T1000 (cell line): ENCODE measurements at regions not wholly inside any gene's neighbourhood (a gene's known extent, or its start where the extent isn't known, plus 50 kb on each side); places are given as distances from the start of the nearest gene placed in this dataset.

Experiments
- DNase-seq: peaks from one replicate; lab custom pipeline; 2025; ENCODE audit warnings: mixed read lengths; lab: John Stamatoyannopoulos, UW

DNA sequence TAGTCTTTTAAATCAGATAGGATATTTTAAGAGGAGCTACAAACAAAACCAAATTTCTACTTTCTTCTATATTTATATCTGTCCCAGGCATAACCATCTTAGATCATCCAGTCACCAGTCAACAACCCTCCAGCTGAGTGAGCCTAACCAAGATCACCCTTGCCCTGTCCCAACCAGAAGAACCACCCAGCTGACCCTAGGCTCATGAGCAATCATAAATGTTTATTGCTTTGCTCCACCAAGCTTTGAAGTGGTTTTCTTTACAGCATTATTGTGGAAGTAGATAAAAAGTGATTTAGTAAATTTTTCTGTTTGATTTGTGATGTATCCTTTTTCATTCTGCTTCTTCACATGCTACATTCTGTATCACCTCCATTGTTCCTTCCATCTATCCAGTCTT is 167.2 kb upstream of the PIEZO2 start:
- DNase-seq = no peak

DNA sequence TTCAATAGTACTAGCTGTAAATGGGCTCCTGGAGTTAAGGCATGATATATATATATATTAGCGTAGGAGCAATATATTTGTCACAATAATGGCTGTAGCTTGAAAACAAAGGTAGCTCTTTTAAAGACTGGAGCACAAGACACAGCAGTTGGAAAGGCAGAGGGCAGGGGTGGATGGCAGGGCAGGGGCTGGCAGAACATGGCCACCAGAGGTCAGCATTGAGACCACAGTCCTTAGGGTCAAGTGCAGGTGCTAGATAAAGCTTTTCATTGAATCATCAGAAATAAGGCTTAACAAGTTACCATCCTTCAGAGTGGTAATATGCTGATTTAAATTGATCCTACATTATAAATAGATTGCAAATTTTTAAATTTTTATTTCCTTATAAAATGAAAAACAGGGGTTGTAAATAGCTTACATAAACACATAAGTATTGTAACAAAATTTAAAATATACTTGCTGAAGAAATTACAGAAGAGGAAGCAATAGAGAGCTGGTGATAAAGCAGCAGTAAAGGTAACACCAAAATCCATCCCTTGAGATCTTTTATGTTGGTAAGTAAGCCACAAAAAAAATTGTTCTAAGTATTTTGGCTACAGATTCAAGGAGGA is 161.2 kb upstream of the PIEZO2 start:
- no peak for DNase-seq

DNA sequence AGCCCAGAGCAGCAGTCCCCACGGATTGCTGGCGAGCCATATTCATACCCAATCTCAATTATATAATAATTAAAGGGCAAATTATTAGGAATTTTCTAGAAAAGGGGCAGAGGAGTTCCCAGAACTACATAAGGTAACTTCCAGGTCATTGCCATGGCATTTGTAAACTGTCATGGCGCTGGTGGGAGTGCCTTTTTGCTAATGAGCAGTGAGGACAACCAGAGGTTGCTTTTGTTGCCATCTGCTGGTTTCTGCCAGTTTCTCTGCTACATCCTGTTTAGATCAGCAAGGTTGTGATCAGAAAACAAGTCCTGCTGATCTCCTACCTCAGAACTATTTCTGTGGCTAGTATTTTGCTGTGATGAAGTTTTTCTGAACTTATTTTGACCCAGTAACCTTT is 159.8 kb upstream of the PIEZO2 start:
- DNase-seq = no peak

DNA sequence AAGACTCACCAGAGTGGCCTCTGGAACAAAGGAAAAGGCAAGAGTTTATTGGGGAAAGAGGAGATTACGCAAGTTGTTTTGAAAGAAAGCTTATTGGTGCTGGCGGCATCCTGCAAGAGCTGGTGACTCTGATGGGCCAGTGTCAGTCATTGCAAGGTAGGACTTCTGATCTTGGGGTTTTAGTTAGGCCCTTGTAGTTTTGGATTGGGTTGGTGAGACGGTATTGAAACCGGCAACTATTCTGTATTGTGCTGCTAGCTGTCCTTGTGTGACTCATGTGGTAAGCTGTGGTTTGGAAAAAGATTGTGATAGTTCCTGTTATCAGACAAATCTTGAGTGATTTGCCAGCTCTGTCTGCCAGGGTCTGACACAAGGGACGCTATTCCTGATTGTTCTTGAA is 159.1 kb upstream of the PIEZO2 start:
- DNase-seq = no peak

DNA sequence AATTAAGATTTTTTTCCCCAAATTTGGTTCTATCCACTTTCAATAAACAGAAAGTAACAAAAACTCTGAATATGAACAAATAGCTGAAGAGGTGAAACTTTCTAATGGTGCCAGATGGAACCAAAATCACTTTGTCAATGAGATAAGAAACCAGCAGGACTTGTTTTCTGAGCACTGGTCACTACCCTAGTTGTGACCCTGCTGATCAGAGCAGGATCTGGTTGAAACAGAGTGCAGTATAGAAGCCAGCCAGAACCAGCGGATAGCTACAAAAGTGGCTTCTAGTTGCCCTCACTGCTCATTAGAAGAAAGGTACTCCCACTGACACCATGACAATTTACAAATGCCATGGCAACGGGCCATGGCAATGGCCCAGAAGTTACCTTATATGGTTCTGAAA is 158.3 kb upstream of the PIEZO2 start:
- DNase-seq = no peak

DNA sequence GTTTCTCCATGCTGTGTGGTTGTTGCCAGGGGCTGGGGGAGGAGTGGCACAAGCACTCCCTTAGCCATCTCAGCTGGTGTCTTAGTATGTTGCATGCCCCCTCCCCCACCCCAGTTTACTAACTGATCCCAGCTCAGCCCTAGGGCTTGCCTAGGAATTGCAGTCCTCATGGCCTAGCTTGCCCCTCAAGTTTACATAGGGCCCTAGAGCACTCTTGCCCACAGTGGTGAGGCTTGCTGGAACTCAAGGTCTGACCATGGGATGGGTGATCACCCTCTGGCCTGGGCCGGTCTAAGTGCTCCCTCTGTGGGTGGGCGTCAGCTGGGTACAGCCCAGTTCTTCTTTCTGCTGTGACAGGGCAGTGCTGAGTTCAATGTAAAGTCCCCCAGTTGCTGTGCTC is 156.1 kb upstream of the PIEZO2 start:
- DNase-seq = no peak

DNA sequence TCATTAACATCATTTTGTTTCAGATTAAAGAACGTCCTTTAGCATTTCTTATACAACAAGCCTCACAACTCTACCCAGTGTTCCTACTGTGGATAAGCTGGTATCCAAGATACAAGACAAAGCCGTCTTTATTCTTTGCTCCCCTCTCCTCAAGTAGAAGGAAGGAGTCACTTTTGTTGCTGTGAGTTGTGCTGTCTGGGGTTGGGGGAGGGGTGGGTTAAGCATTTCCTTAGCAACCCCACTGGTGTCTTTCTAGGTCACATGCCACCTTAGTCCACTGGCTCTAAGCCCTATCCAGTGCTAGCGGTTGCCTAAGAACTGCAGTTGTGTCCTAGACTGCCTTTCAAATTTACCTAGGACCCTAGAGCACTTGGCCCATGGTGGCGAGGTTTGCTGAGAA is 155.6 kb upstream of the PIEZO2 start:
- DNase-seq = no peak

DNA sequence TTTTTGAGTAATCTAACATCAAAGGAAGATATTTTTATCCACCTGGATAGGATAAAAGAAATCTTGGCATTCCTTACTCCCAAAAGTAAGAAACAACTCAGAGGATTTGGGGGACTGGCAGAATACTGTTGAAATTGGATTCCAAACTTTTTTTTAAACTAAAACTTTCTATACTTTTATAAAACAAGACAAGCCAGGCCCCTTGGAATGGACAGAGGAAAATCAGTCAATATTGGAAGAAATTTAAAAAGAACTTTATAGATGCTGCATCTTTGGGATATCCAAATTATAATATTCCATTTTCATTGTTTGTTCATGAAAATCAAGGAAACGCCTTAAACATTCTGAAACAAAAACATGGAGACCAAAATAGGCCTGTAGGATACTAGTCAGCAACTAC is 147.6 kb upstream of the PIEZO2 start:
- DNase-seq = no peak

DNA sequence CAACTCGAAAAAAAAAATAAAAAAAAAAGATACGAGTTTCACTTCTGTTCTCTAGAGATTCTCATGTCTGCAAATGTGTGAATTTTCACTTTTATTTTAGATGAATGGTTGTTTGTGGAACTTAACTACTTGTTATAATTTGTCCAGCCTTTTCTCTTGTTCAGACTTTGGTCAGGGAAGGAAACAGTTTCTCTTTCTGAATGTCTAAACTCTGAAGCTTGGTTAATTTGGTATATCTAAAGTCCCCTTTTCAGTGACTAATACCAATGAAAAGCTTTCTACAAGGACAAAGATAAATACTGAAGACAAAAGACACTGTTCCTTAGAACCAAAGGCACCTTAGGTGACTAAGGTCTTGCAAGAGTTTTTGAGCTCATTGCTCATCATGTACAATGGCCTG is 144.4 kb upstream of the PIEZO2 start:
- DNase-seq = no peak

DNA sequence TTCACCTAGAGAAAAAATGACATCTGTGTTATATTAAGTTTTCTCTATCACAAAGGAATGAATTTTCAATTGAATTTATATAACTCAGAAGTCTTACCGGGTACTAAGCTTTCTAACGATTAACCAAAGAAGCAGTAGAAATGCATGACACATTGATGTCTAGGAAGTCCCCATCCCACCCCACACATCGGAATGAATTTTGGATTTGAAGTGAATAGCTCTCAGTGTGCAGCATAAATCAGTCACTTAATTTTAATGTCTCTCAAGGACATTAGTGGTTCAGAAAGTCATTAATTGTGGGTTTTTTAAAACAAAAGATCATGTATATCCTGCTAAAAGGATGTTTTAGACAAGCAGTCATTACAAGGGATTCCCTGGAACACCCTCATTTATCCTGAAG is 141.4 kb upstream of the PIEZO2 start:
- DNase-seq = no peak

DNA sequence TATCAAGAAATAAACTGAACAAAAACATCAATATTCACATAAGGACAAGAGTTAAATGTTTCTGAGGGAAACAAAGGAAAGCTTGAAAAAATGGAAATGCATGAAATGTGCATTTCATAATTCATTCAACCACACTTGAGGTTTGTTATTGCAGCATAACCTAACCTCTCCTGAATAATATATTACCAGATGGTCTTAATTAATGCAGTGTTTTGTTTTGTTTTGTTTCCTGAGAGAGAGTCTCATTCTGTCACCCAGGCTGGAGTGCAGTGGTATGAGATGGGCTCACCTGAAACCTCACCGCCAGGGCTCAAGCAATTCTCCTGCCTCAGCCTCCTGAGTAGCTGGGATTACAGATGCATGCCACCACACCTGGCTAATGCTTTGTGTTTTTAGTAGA is 139.9 kb upstream of the PIEZO2 start:
- no peak for DNase-seq

DNA sequence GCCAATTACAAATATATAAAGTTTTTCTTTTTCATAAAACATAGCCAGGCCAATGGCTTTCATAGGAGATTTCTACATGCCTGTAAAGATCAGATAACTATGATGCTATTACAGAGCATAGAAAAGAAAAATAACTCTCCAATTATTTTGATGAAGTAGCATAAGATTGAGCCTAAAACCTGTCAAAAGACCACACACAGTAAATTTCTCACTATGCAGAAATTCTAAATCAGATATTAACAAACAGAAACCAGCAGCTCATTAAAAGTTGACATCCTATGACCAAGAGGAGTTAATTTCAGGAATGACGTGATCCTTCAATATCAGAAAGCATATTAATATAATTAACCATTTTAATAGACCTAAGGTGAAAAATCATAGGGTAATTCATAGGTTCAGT is 139.0 kb upstream of the PIEZO2 start:
- no peak for DNase-seq

DNA sequence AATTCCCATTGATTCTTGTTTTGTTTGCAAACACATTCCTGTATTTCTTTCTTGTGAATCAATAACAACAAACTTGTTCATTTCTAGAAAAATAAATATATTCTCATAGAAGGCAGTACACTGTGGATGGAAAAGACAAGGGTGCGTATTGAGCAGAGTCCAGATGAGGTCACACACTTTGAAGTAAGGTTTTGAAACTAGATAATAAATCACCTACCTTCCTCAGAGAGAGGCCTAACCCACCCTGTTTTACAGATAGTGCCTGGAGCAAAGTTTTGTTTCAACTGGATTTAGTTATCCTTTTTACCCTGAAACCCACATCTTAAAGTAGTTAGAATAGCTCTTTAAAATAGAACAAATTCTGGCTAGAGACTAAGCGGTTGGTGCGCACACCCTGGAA is 137.1 kb upstream of the PIEZO2 start:
- no peak for DNase-seq

DNA sequence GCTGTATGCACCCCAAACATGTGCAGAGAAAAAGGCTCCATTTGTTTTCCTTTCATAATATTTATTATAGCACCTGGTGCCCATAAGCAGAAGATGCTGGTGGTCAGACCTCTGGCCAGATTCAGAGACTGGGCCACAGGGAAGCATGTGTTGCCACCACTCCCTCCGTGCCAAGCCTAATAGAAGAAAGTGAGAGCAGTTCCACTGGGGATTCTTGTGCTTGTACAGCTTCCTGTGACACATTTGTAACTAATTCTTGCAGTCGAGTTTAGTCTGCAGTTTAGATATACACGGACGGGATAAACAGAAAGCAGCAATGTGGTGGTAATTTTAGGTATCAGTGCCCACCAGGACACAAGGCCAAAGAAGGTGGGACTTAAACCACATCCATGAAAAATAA is 135.4 kb upstream of the PIEZO2 start:
- DNase-seq = no peak

DNA sequence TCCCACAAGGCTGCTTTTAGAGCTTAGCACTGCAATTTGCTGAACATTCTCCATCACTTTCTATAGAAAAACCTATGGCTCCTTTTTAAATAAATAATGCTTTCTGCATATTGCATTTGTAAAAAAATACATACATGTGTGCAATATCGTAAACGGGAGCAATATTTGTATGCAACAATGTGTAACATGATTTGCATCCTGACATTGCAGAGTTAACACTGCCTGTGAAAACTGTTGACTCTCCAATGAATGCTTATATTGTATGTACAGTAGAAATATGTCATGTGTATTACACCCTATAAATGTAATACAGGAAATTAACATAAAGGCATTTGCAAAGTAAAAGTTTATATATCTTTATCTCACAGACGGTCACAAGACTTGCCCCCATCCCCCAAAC is 135.0 kb upstream of the PIEZO2 start:
- DNase-seq = no peak

DNA sequence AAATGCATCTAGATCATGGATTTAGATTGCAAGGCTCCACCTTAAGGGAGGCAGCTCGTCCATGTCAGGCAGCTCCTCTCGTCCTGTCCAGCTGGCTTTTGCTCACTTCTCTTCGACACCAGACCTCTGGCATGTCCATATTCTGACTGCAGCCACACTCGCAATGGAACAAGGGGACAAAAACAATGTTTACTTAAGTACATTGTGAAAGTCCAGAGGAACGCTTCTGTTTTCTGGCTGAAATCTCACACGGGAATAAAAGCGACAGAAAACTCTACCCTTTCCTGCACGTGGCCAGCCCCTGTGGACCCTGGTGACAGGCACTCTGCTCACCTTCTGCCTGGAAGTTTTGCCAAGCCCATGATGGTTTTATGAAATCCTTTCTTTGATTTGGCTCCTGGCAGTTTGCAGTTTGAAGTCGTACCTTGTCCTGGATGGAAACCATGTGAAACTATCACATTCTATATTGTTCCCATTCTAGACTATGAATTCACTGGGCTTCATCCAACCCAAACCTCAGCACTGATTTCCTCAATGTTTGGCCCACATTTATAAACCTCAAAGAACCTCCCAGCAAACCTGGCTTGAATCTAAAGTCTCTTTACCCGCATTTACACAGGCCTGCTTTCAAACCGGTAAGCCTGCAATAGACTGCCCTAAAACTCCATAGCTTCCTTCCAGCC is 134.3 kb upstream of the PIEZO2 start:
- no peak for DNase-seq

DNA sequence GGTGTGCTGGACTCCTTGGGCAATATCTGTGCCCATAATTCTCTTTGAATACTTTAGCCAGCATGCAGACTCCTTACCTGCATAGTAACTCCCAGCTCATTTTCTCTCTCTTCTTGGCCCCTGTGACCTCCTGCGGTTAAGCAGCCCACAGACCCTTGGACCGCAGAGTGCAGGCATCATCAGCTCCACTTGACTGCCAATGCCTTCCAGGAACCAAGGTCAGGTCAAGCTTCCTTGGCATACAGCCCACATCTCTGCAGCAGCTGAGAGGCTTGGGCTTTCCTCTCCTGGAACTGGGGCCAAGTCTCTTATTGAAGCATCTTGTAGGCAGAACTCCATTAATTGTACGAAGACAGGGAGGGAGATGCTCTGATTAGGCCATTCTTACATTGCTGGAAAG is 130.1 kb upstream of the PIEZO2 start:
- no peak for DNase-seq

DNA sequence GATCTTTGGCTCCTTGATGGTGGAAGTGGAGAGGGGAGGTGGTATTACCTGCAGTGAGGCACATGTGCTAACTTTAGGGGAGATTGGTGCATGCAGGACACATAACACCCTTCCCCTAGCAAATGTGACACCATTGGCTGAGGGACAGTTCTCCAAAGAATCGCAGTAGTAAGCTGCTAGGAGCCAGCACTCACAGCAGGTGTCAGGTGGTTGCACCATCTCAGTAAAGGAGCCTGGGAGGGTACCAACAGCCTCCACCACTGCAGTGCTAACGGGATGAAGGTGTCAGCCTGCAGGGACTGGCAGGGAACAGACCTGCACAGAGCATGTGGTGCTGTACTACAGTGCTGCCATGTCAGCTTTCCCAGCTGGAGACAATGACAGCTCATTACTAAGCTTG is 127.3 kb upstream of the PIEZO2 start:
- DNase-seq = no peak

DNA sequence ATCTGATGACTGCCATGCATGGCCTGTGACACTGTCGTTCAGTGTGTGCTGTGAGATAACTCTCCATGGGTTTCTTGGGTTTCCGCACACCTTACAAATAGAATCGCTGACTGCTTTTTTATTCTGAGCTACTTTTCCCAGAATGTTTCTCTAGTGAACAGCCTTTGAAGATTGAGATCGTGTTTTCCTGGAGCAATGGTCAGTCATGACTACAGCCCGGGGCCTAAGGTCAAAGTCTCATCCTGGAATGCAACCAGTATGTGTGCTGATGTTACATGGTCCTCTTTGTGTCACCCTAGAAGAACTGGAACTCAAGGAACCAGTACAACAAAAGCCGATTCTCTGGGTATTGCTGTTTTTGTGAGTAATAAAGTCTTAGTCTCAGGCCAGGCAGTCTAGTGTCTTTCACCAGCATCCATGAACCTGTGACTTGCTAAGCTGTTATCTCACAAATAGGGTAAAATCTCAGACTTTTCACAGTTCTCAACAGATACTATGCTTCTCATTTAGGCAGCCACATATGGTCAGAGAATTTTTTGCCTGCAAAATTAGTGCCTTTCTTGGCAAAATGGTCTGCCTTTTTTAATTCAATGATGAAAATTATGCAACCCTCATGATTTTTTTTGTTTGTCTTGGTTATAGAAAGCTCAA is 124.9 kb upstream of the PIEZO2 start:
- DNase-seq = no peak

DNA sequence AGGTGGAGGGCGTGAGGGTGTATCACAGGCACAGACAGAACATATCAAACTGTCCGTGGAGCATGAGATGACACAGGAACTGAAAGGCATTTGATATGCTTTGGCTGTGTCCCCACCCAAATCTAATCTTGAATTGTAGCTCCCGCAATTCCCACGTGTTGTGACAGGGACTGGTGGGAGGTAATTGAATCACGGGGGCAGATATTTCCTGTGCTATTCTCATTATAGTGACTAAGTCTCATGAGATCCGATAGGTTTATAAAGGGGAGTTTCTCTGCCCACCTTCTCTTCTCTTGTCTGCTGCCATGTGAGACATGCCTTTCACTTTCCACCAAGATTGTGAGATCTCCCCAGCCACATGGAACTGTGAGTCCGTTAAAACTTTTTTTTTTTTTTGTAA is 123.1 kb upstream of the PIEZO2 start:
- DNase-seq = no peak

DNA sequence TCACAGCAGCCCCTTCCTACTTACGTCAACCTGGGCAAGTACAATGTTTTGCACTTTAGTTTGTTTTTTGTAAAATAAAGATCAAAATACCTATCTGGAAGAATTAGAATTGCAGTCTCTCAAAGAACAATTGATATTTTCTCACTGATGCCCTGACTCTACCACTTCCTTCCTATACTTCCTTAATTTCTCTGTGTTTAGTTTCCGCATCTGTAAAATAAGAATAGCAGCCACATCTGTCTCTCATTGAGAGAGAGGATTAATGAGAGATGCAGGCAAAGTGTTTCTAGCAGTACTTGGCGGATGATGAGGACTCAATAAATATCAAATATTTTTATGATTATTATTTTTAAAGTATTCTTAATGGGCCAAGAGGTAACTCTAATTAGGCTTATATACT is 122.6 kb upstream of the PIEZO2 start:
- DNase-seq = no peak

DNA sequence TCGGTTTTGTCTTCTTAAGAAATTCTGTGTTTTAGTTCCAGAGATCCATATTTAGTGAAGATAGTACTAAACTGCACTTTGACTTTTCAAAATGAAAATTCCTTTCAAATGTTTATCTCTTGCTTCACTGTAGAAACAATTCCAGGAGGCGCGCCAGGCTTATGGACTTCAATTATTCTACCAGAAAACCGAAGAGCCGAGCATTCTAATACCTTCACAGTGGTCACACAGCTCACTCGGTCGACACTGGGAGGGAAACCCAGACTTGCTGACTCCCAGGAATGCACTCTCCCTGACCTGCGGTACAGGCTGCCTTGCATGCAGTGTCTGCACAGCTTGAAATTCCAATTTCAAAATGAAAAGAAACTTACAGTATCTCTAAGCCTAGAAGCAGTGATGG is 119.9 kb upstream of the PIEZO2 start:
- DNase-seq = no peak

DNA sequence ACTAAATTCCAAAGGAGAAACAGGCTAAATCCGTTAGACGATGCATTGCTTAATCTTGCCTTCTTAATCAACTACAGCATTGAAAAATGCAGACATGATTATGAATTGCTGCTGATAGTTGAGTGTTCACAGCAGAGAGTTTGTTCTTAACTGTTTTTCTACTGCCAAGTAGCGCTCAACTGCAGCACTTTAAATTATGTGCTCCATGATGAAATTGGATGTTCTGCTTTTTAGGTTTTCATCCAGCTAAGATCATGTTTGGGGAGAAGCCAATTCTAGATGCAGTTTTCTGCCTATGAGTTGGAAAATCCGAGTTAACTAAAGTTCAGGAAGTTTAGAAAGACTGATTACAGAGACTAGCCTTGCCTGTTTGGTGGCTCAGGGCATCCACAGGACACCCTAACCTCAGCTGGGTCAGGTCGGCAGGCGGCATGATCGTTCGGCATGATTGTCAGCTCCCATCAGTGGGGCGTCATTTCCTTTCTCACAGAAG is 119.4 kb upstream of the PIEZO2 start:
- no peak for DNase-seq

DNA sequence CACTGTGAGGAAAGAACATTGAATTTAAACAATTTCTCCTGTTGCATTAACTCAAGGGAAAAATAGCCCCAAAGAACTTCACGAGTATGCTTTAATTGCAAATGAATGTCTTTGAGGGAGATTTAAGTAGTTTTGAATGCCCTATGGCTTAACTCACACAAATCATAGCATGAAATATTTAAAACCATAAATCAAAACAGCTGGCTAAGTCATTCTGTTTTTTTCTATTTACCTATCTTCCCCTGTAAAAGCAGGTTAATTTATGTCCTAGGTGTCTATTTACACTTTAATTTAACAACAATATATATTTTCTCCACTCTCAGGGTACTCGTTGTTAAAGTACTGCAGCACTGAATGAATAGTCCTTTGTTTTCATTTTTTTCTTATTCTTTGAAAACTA is 118.8 kb upstream of the PIEZO2 start:
- DNase-seq = no peak
